Loucy (cell line): ENCODE measurements at regions not wholly inside any gene's neighbourhood (a gene's known extent, or its start where the extent isn't known, plus 50 kb on each side); places are given as distances from the start of the nearest gene placed in this dataset.

Experiments
- H2AFZ ChIP-seq: fragments of 200-600 bp; sonication (generic); 2 replicates; pipeline ENCODE4 v1.6.0; 2016; ENCODE audit warnings: antibody characterized with exemption, mild to moderate bottlenecking, low read length, moderate library complexity
- H3F3A ChIP-seq: fragments of 200-600 bp; 2 replicates; pipeline ENCODE4 v1.6.0; 2016; ENCODE audit warnings: antibody characterized with exemption, low read depth, mild to moderate bottlenecking
- H3K27me3 ChIP-seq: fragments of 200-600 bp; sonication (generic); 2 replicates; pipeline ENCODE4 v1.6.1; 2014; ENCODE audit warnings: low read length, mild to moderate bottlenecking; ENCODE audit not compliant: insufficient read depth, poor library complexity, severe bottlenecking
- H3K36me3 ChIP-seq: fragments of 200-600 bp; sonication (generic); 2 replicates; pipeline ENCODE4 v1.6.1; 2016; ENCODE audit warnings: low read length; ENCODE audit not compliant: insufficient read depth
- H3K4me1 ChIP-seq: fragments of 200-600 bp; sonication (generic); 2 replicates; pipeline ENCODE4 v1.5.1; 2014; ENCODE audit warnings: low read length, mild to moderate bottlenecking; ENCODE audit not compliant: insufficient read depth, poor library complexity, severe bottlenecking
- H3K4me2 ChIP-seq: fragments of 200-600 bp; sonication (generic); 2 replicates; pipeline ENCODE4 v1.6.0; 2014; ENCODE audit warnings: antibody characterized with exemption, low read length, low read depth, mild to moderate bottlenecking; ENCODE audit not compliant: poor library complexity, severe bottlenecking
- H3K4me3 ChIP-seq: fragments of 200-600 bp; sonication (generic); 2 replicates; pipeline ENCODE4 v1.5.1; 2014; ENCODE audit warnings: low read length, mild to moderate bottlenecking, mixed read lengths; ENCODE audit not compliant: poor library complexity, severe bottlenecking
- H3K79me2 ChIP-seq: fragments of 200-600 bp; sonication (generic); 2 replicates; pipeline ENCODE4 v1.6.1; 2014; ENCODE audit warnings: low read length; ENCODE audit not compliant: insufficient read depth
- H3K9ac ChIP-seq: fragments of 200-600 bp; sonication (generic); 2 replicates; pipeline ENCODE4 v1.6.0; 2014; ENCODE audit warnings: mild to moderate bottlenecking, low read depth, low read length, moderate library complexity; ENCODE audit not compliant: poor library complexity, severe bottlenecking
- H3K9me2 ChIP-seq: fragments of 200-600 bp; sonication (generic); replicated peaks from 2 replicates; pipeline ENCODE4 v1.6.1; 2016; ENCODE audit warnings: low read depth, low read length, mixed read lengths
- H3K9me3 ChIP-seq: fragments of 200-600 bp; sonication (generic); 2 replicates; pipeline ENCODE4 v1.6.1; 2014; ENCODE audit warnings: mild to moderate bottlenecking, antibody characterized with exemption, low read length, low read depth; ENCODE audit not compliant: insufficient read depth
- H4K20me1 ChIP-seq: fragments of 200-600 bp; sonication (generic); 2 replicates; pipeline ENCODE4 v1.6.0; 2014; ENCODE audit warnings: antibody characterized with exemption, low read length, mild to moderate bottlenecking; ENCODE audit not compliant: insufficient read depth, poor library complexity, severe bottlenecking
- EZH2phosphoT487 ChIP-seq: fragments of 200-600 bp; IDR thresholded peaks from 2 replicates; pipeline ENCODE4 v1.6.1; 2018; ENCODE audit warnings: antibody characterized with exemption, mild to moderate bottlenecking, moderate library complexity, borderline replicate concordance
- TF ChIP-seq, protein P1 (sequence below): fragments of 200-600 bp; sonication (generic); conservative IDR thresholded peaks from 2 replicates; pipeline ENCODE4 v1.5.1; 2014; ENCODE audit warnings: mild to moderate bottlenecking, antibody characterized with exemption, low read length

DNA sequence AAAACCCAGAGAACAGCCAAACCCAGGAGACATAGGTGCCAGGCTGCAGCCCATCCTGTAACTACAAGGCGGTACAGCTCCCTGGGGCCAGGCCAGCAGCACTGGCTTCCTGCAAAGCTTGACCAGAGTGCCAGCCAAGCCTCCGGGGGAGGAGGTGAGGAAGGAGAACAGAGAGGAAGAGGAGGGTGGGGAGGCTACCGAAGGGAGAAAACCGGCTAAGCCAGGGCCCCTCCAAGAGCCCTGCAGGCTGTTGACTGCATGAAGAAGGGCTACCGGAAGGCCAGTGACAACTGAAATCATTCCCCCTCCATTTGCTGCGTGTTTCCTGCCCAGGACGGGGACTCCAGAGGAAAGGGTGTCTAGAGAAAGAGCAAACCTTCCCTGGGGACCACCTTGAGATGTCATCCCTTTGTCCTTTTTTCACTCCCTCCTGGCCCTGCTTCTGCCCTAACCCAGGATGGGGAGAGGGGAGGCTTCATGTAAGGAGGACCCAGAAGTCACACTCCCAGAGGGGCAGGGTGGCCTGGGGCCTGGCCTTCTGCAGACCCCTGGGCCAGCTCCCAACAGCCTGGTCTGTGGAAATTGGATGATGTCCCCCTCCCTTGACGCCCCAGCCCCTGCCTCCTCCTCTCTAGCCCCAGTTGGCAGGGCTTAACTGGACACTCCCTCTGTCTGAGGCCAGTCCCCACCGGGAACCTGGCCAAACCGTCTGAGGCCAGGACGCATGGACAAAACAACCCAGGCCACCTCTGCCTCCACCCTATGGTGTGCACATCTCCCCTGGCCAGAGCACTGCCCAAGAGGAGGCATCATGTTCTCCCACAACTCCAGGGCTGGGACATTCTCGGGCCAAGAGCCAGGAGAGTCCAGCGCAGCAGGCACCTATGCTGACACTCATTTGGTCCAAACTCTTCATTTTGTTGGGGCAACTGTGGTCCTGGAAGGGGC lies 207.8 kb downstream of the CYP26B1 start:
- no peaks in the 10 kb centered on the region for H3K4me1 ChIP-seq

DNA sequence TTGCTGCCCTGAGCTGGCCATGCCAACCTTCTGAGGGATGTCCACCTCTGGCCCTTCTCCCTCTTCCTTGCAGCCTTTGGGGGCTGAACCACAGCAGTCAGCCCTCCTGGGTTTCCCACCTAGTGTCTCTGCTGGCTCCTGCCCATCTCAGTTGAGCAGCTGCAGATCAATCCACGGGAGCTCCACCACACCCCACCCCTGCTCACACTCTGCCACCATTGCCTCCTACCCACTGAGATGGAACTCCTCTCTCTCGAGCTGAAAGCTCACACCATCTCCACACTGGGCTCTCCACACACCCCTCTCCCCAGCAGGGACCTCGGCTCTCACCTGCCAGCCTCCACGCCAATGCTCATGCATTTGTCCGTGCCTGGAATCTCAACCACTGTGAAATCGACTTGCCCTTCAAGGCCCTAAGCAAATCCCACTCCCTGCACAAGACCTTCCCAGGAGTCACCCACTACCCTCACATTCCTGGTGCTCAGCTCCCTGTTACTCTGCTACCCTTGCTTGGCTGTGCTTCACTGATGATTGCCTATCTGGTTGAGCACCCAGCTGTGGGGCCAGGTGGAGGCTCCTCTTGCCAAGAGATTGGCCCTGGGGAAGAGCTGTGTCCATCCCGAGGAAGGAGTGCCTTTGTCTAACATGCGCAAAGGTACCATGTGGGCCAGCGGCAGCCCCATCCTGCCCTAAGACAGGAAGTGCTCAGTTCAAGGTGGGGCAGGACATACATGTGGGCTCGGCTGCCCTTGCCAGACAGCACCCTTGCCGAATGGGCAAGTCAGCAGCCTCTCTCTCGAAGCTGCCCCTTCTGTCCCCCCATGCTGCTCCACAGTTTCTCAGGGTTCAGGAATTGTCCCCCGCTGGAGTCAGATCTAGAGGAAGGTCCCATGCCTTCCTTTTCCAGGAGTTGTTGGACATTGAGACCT lies 208.7 kb downstream of the CYP26B1 start:
- TF ChIP-seq, protein P1, sequence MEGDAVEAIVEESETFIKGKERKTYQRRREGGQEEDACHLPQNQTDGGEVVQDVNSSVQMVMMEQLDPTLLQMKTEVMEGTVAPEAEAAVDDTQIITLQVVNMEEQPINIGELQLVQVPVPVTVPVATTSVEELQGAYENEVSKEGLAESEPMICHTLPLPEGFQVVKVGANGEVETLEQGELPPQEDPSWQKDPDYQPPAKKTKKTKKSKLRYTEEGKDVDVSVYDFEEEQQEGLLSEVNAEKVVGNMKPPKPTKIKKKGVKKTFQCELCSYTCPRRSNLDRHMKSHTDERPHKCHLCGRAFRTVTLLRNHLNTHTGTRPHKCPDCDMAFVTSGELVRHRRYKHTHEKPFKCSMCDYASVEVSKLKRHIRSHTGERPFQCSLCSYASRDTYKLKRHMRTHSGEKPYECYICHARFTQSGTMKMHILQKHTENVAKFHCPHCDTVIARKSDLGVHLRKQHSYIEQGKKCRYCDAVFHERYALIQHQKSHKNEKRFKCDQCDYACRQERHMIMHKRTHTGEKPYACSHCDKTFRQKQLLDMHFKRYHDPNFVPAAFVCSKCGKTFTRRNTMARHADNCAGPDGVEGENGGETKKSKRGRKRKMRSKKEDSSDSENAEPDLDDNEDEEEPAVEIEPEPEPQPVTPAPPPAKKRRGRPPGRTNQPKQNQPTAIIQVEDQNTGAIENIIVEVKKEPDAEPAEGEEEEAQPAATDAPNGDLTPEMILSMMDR: no peak
- no peak for TF ChIP-seq EZH2phosphoT487
- Histone ChIP-seq H3K36me3 (no peaks in the 10 kb centered on the region), H3K9me3 (no peaks in the 10 kb centered on the region; the same call in 1 of the 2 replicates), H3K4me1 (no peaks in the 10 kb centered on the region), H3K4me3 (no peak overlapping the region), H3K27me3 (no peaks in the 10 kb centered on the region), H3K9ac (no peak overlapping the region), H2AFZ (no peak overlapping the region), H3K9me2 (no peaks in the 10 kb centered on the region), H3F3A (no peaks in the 10 kb centered on the region), H3K79me2 (no peaks in the 10 kb centered on the region), H4K20me1 (no peaks in the 10 kb centered on the region), H3K4me2 (no peak overlapping the region)

More for the DNA sequence above, 207.8 kb downstream of the CYP26B1 start:
- TF ChIP-seq, protein P1: no peak
- no peak for TF ChIP-seq EZH2phosphoT487
- Histone ChIP-seq H3K36me3 (no peaks in the 10 kb centered on the region), H3K79me2 (no peaks in the 10 kb centered on the region), H3K9me2 (no peaks in the 10 kb centered on the region), H2AFZ (no peak overlapping the region), H3K9me3 (no peaks in the 10 kb centered on the region; the same call in 1 of the 2 replicates), H3K4me3 (no peak overlapping the region), H3K27me3 (no peaks in the 10 kb centered on the region), H3K9ac (no peak overlapping the region), H3F3A (no peaks in the 10 kb centered on the region), H3K4me2 (no peak overlapping the region), H4K20me1 (no peaks in the 10 kb centered on the region)

DNA sequence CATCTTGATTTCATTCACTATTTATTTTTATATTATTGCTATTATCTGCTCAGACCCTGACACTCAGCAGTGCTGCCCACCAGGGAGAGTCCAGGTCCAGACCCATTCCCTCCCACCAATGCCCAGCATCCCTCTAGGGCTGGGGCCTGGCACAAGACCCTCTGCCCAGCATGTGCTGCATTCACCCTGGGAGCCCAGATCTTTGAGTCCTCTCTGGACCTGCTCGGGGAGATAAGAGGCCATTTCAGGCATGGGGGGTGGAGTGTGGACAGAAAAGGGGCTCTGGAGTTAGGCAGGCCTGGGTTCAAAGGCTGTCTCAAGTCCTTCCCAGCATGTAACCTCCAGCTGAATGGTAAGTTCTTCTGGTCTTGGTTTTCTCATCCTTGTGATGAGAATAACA lies 209.6 kb downstream of the CYP26B1 start:
- Histone ChIP-seq H3K36me3 (no peaks in the 10 kb centered on the region), H4K20me1 (no peaks in the 10 kb centered on the region), H3K79me2 (no peaks in the 10 kb centered on the region), H3K9me2 (no peaks in the 10 kb centered on the region), H3K4me2 (no peak overlapping the region), H3K4me1 (no peaks in the 10 kb centered on the region), H2AFZ (no peak overlapping the region), H3K27me3 (no peaks in the 10 kb centered on the region), H3K4me3 (no peak overlapping the region), H3K9me3 (no peaks in the 10 kb centered on the region; the same call in 1 of the 2 replicates), H3F3A (no peaks in the 10 kb centered on the region), H3K9ac (no peak overlapping the region)
- no peak for TF ChIP-seq EZH2phosphoT487
- TF ChIP-seq, protein P1: no peak
